Neuronal stem cell (in vitro differentiated cells): ENCODE measurements at regions not wholly inside any gene's neighbourhood (a gene's known extent, or its start where the extent isn't known, plus 50 kb on each side); places are given as distances from the start of the nearest gene placed in this dataset.

Experiments used
- DNase-seq: peaks from one replicate; pipeline ENCODE4 v3.0.0-alpha.2; 2013; ENCODE audit warnings: low spot score
- H2AFZ ChIP-seq: one replicate; pipeline ENCODE4 v1.6.1; 2013; ENCODE audit warnings: mild to moderate bottlenecking, low read length, inconsistent platforms
- H2AK5ac ChIP-seq: 2 replicates; pipeline ENCODE4 v1.6.1; 2013; ENCODE audit warnings: low read depth, mild to moderate bottlenecking, inconsistent platforms, low read length, moderate library complexity, mixed read lengths
- H2BK120ac ChIP-seq: 2 replicates; pipeline ENCODE4 v1.6.1; 2013; ENCODE audit warnings: low read depth, mild to moderate bottlenecking, inconsistent platforms, low read length, moderate library complexity, mixed read lengths
- H2BK12ac ChIP-seq: one replicate; pipeline ENCODE4 v1.6.1; 2013; ENCODE audit warnings: low read length, inconsistent platforms
- H2BK15ac ChIP-seq: 2 replicates; pipeline ENCODE4 v1.6.1; 2013; ENCODE audit warnings: mild to moderate bottlenecking, low read length, inconsistent platforms, mixed read lengths
- H2BK5ac ChIP-seq: one replicate; pipeline ENCODE4 v1.6.1; 2013; ENCODE audit warnings: inconsistent platforms, mild to moderate bottlenecking, low read length, moderate library complexity
- H3K14ac ChIP-seq: one replicate; pipeline ENCODE4 v1.6.1; 2013; ENCODE audit warnings: low read length, inconsistent platforms
- H3K18ac ChIP-seq: 2 replicates; pipeline ENCODE4 v1.6.1; 2013; ENCODE audit warnings: low read length, inconsistent platforms
- H3K23ac ChIP-seq: 2 replicates; pipeline ENCODE4 v1.6.1; 2013; ENCODE audit warnings: low read depth, mild to moderate bottlenecking, mixed read lengths, low read length, inconsistent platforms; ENCODE audit not compliant: poor library complexity
- H3K27ac ChIP-seq: replicated peaks from 3 replicates; pipeline ENCODE4 v1.5.1; 2013; ENCODE audit warnings: low read length, inconsistent platforms
- H3K27me3 ChIP-seq, 3 experiments: 2 replicates each; pipeline ENCODE4 v1.6.1; 2013; ENCODE audit warnings: low read length in 3 of 3, mild to moderate bottlenecking in 2 of 3, inconsistent platforms in 1 of 3, low read depth in 1 of 3, mixed read lengths in 1 of 3, moderate library complexity in 1 of 3; ENCODE audit not compliant: control insufficient read depth in 3 of 3, insufficient read depth in 3 of 3
- H3K36me3 ChIP-seq, 2 donors: replicated peaks in 1 of 2; 2 replicates each; pipeline ENCODE4 v1.6.1; 2013; ENCODE audit warnings: low read length in 2 of 2; ENCODE audit not compliant: control insufficient read depth in 2 of 2, insufficient read depth in 2 of 2
- H3K4ac ChIP-seq: 2 replicates; pipeline ENCODE4 v1.6.1; 2013; ENCODE audit warnings: inconsistent platforms, mild to moderate bottlenecking, low read length, moderate library complexity
- H3K4me1 ChIP-seq, 2 donors: 1 replicate in 1 of 2; 2 replicates in 1 of 2; pipeline ENCODE4 v1.6.1; 2013; ENCODE audit warnings: low read length in 2 of 2, low read depth in 1 of 2; ENCODE audit not compliant: control insufficient read depth in 2 of 2, insufficient read depth in 1 of 2
- H3K4me2 ChIP-seq: one replicate; pipeline ENCODE4 v1.6.1; 2013; ENCODE audit warnings: mild to moderate bottlenecking, low read length, inconsistent platforms; ENCODE audit not compliant: insufficient read depth, poor library complexity, severe bottlenecking
- H3K4me3 ChIP-seq, 2 donors: 2 replicates each; pipeline ENCODE4 v1.5.1; 2013; ENCODE audit warnings: low read length in 2 of 2, mild to moderate bottlenecking in 2 of 2, inconsistent platforms in 1 of 2, moderate library complexity in 1 of 2
- H3K79me1 ChIP-seq: one replicate; pipeline ENCODE4 v1.6.1; 2013; ENCODE audit warnings: low read depth, mild to moderate bottlenecking, inconsistent platforms, low read length, moderate library complexity
- H3K9ac ChIP-seq: one replicate; pipeline ENCODE4 v1.6.1; 2013; ENCODE audit warnings: mild to moderate bottlenecking, low read depth, low read length, inconsistent platforms; ENCODE audit not compliant: poor library complexity
- H3K9me3 ChIP-seq, 2 donors: replicated peaks in 1 of 2; 2 replicates each; pipeline versions ENCODE3 to v1.6.1; 2013; ENCODE audit warnings: low read length in 2 of 2, mild to moderate bottlenecking in 2 of 2, inconsistent platforms in 1 of 2, low read depth in 1 of 2, mixed read lengths in 1 of 2, moderate library complexity in 1 of 2; ENCODE audit not compliant: control insufficient read depth in 2 of 2, insufficient read depth in 1 of 2
- H4K8ac ChIP-seq: one replicate; pipeline ENCODE4 v1.6.1; 2013; ENCODE audit warnings: low read depth, mild to moderate bottlenecking, inconsistent platforms, low read length, moderate library complexity
- H4K91ac ChIP-seq: one replicate; pipeline ENCODE4 v1.6.1; 2013; ENCODE audit warnings: low read length, low read depth, mild to moderate bottlenecking, inconsistent platforms; ENCODE audit not compliant: poor library complexity
- WGBS, 2 donors: extraction: QIAGEN DNeasy Blood & Tissue Kit; methylation state at CpG; one replicate each; pipeline ENCODE4 v1.1.7; 2013; ENCODE audit warnings: missing lambda C conversion rate in 2 of 2, mixed read lengths in 1 of 2; ENCODE audit not compliant: insufficient read length in 2 of 2, insufficient replicate concordance in 1 of 2; ENCODE audit errors: extremely low coverage in 2 of 2; 5-methylcytosine and 5-hydroxymethylcytosine counted together

- no CpG with 5 or more reads among the region's 2 CpGs for WGBS, 2 donors
Observed at GRCh38 chr5:105207066-105207465, 1644.5 kb upstream of the NUDT12 start.

GRCh38 chr5:105197531-105197930 is 1634.9 kb upstream of the NUDT12 start:
- Histone ChIP-seq H4K91ac (no peak overlapping the region), H3K36me3 (no peaks in the 10 kb centered on the region), H2BK15ac (no peak overlapping the region), H2AK5ac (no peak overlapping the region), H4K8ac (no peak overlapping the region), H3K18ac (no peak overlapping the region), H3K23ac (no peak overlapping the region), H2AFZ (no peak overlapping the region), H3K27me3 (no peaks in the 10 kb centered on the region), H3K4me2 (no peak overlapping the region), H2BK12ac (no peak overlapping the region), H3K9ac (no peak overlapping the region), H3K4ac (no peak overlapping the region), H2BK5ac (no peak overlapping the region), H3K14ac (no peak overlapping the region), H3K4me1 (no peaks in the 10 kb centered on the region), H3K4me3 (no peak overlapping the region), H3K9me3 (no peaks in the 10 kb centered on the region), H3K79me1 (no peaks in the 10 kb centered on the region), H2BK120ac (no peak overlapping the region), H3K27ac (no peak overlapping the region)
- no peak for DNase-seq
- no CpG with 5 or more reads among the region's 3 CpGs for WGBS, 2 donors

More at GRCh38 chr5:105207066-105207465, 1644.5 kb upstream of the NUDT12 start:
- Histone ChIP-seq H3K4me1 (no peaks in the 10 kb centered on the region), H3K79me1 (no peaks in the 10 kb centered on the region), H3K14ac (no peak overlapping the region), H2BK120ac (no peak overlapping the region), H3K27me3 (no peaks in the 10 kb centered on the region), H4K91ac (no peak overlapping the region), H3K9me3 (no peaks in the 10 kb centered on the region), H3K4me2 (no peak overlapping the region), H3K36me3 (no peaks in the 10 kb centered on the region), H3K23ac (no peak overlapping the region), H2BK5ac (no peak overlapping the region), H2AFZ (peak overlapping the region; percentile 69), H2AK5ac (no peak overlapping the region), H3K9ac (no peak overlapping the region), H3K27ac (no peak overlapping the region), H4K8ac (no peak overlapping the region), H3K18ac (no peak overlapping the region), H2BK12ac (no peak overlapping the region), H3K4ac (no peak overlapping the region), H3K4me3 (no peak overlapping the region), H2BK15ac (no peak overlapping the region)
- peak; percentile 5 for DNase-seq

- no peaks in the 10 kb centered on the region for H3K79me1 ChIP-seq
- H3K14ac ChIP-seq, result no peak overlapping the region
- H3K9ac ChIP-seq, result no peak overlapping the region
- no peak overlapping the region for H2AK5ac ChIP-seq
- H3K4ac ChIP-seq, result no peak overlapping the region
- DNase-seq, result no peak
- H3K27me3 ChIP-seq, result no peaks in the 10 kb centered on the region
- no peak overlapping the region for H2AFZ ChIP-seq
- H2BK5ac ChIP-seq, result no peak overlapping the region
- no peak overlapping the region for H3K23ac ChIP-seq
- H4K91ac ChIP-seq, result no peak overlapping the region
- no peaks in the 10 kb centered on the region for H3K9me3 ChIP-seq
- H3K4me1 ChIP-seq, result no peaks in the 10 kb centered on the region
- no peak overlapping the region for H3K27ac ChIP-seq
- no peak overlapping the region for H2BK120ac ChIP-seq
- H3K4me3 ChIP-seq, result no peak overlapping the region
- no peak overlapping the region for H2BK12ac ChIP-seq
- no peak overlapping the region for H3K18ac ChIP-seq
- H3K4me2 ChIP-seq, result no peak overlapping the region
- H4K8ac ChIP-seq, result no peak overlapping the region
- no peak overlapping the region for H2BK15ac ChIP-seq
- H3K36me3 ChIP-seq, result no peaks in the 10 kb centered on the region
Observed at GRCh38 chr5:105195765-105196164, 1633.2 kb upstream of the NUDT12 start.

GRCh38 chr5:105172918-105173317 is 1610.3 kb upstream of the NUDT12 start:
- H2BK120ac ChIP-seq, result no peak overlapping the region
- no peak overlapping the region for H3K27ac ChIP-seq
- no CpG with 5 or more reads among the region's 2 CpGs for WGBS, 2 donors
- H3K23ac ChIP-seq, result no peak overlapping the region
- no peak overlapping the region for H3K9ac ChIP-seq
- H3K9me3 ChIP-seq, result no peaks in the 10 kb centered on the region
- no peak overlapping the region for H2BK5ac ChIP-seq
- H2BK15ac ChIP-seq, result no peak overlapping the region
- H3K4me3 ChIP-seq, result no peak overlapping the region
- no peak overlapping the region for H2BK12ac ChIP-seq
- no peak overlapping the region for H3K14ac ChIP-seq
- no peaks in the 10 kb centered on the region for H3K36me3 ChIP-seq
- no peak overlapping the region for H3K18ac ChIP-seq
- no peak overlapping the region for H2AK5ac ChIP-seq
- no peaks in the 10 kb centered on the region for H3K27me3 ChIP-seq
- no peaks in the 10 kb centered on the region for H3K79me1 ChIP-seq
- H2AFZ ChIP-seq, result no peak overlapping the region
- H3K4me2 ChIP-seq, result no peak overlapping the region
- no peak overlapping the region for H4K91ac ChIP-seq
- no peak for DNase-seq
- H3K4ac ChIP-seq, result no peak overlapping the region
- no peak overlapping the region for H4K8ac ChIP-seq
- no peaks in the 10 kb centered on the region for H3K4me1 ChIP-seq
